ENCODE measurements at regions not wholly inside any gene's neighbourhood (a gene's known extent, or its start where the extent isn't known, plus 50 kb on each side); places are given as distances from the start of the nearest gene placed in this dataset.

DNA sequence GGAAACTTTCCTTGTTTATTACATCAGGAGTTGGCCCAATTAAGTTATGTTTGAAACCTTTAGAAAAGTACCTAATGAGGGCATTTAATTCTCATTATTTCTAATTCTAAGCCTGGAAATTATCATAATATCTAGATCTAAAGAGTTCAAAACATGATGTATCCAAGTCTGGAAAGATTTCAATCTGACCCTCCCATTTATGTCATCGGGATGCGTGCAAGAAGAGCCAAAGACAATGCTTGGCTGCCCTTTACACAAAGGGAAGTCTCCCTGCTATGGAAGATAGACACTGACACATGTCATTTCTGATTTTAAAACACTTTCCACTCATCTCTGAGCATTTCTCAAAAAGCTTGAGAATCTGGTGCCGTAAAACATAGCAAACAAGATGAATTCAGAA is 222.4 kb downstream of the ANTXR2 start:
- TF ChIP-seq, protein P1, sequence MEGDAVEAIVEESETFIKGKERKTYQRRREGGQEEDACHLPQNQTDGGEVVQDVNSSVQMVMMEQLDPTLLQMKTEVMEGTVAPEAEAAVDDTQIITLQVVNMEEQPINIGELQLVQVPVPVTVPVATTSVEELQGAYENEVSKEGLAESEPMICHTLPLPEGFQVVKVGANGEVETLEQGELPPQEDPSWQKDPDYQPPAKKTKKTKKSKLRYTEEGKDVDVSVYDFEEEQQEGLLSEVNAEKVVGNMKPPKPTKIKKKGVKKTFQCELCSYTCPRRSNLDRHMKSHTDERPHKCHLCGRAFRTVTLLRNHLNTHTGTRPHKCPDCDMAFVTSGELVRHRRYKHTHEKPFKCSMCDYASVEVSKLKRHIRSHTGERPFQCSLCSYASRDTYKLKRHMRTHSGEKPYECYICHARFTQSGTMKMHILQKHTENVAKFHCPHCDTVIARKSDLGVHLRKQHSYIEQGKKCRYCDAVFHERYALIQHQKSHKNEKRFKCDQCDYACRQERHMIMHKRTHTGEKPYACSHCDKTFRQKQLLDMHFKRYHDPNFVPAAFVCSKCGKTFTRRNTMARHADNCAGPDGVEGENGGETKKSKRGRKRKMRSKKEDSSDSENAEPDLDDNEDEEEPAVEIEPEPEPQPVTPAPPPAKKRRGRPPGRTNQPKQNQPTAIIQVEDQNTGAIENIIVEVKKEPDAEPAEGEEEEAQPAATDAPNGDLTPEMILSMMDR (IDR thresholded peaks at IDR 0.05): no peak
- no peak for TF ChIP-seq EP300 (IDR thresholded peaks at IDR 0.05)

All from tibial nerve (tissue), 4 donors.